ENCODE measurements at regions not wholly inside any gene's neighbourhood (a gene's known extent, or its start where the extent isn't known, plus 50 kb on each side); places are given as distances from the start of the nearest gene placed in this dataset.

DNA sequence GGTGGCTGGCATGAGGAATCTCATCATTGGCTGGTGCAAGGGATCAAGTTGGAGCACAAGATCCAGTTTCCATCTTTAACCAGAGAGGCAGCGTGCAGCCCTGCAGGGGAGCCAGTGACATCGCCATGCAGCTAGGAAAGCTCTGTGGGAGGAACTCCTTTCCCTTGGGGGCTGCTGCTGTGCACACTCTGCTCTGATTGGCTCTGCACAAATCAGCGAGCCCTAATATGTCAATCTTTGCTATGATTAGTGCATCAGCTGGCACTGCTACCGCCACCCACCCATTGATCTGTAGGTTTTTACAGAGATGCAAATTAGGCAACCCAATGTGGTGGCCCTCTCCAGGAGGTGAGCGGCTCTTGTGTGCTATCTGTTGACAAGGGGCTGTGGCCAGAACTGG is 262.6 kb downstream of the PCNX1 start:
- Histone ChIP-seq H3K36me3 (no peaks in the 10 kb centered on the region), H3K4me1 (no peaks in the 10 kb centered on the region), H3K4me3 (no peak overlapping the region), H3K27ac (no peak overlapping the region), H3K9me3 (no peaks in the 10 kb centered on the region), H3K27me3 (no peaks in the 10 kb centered on the region)
- TF ChIP-seq, protein P1, sequence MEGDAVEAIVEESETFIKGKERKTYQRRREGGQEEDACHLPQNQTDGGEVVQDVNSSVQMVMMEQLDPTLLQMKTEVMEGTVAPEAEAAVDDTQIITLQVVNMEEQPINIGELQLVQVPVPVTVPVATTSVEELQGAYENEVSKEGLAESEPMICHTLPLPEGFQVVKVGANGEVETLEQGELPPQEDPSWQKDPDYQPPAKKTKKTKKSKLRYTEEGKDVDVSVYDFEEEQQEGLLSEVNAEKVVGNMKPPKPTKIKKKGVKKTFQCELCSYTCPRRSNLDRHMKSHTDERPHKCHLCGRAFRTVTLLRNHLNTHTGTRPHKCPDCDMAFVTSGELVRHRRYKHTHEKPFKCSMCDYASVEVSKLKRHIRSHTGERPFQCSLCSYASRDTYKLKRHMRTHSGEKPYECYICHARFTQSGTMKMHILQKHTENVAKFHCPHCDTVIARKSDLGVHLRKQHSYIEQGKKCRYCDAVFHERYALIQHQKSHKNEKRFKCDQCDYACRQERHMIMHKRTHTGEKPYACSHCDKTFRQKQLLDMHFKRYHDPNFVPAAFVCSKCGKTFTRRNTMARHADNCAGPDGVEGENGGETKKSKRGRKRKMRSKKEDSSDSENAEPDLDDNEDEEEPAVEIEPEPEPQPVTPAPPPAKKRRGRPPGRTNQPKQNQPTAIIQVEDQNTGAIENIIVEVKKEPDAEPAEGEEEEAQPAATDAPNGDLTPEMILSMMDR (IDR thresholded peaks at IDR 0.05): no peak
- TF ChIP-seq POLR2A (IDR thresholded peaks at IDR 0.05): no peak
- no peak for DNase-seq
- intact Hi-C loops (cut with DNase I; ENCODE audit: low total_unique reads): no loop called here

DNA sequence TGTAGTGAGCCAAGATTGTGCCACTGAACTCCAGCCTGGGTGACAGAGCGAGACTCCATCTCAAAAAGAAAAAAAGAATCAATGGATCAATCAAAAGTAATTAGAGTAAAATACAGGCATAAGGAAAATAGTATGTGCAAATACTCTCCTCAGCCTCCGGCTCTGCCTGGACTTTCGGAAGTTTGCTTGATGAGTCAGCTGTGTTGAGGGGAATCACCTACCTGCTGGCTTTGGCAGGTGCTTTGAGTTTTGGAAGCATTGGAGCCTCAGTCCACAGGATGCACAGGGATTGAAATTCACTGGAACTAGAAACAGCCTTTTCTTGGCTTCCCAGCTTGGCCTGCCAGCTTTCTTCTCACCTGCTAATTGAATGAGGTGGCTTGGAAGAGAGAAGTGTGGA is 268.2 kb downstream of the PCNX1 start:
- Histone ChIP-seq H3K9me3 (no peaks in the 10 kb centered on the region), H3K4me3 (no peak overlapping the region), H3K36me3 (no peaks in the 10 kb centered on the region), H3K27me3 (no peaks in the 10 kb centered on the region), H3K27ac (no peak overlapping the region), H3K4me1 (no peaks in the 10 kb centered on the region)
- no peak for DNase-seq
- no peak for TF ChIP-seq POLR2A (IDR thresholded peaks at IDR 0.05)
- TF ChIP-seq, protein P1 (IDR thresholded peaks at IDR 0.05): no peak
- intact Hi-C loops (cut with DNase I; ENCODE audit: low total_unique reads): no loop called here

DNA sequence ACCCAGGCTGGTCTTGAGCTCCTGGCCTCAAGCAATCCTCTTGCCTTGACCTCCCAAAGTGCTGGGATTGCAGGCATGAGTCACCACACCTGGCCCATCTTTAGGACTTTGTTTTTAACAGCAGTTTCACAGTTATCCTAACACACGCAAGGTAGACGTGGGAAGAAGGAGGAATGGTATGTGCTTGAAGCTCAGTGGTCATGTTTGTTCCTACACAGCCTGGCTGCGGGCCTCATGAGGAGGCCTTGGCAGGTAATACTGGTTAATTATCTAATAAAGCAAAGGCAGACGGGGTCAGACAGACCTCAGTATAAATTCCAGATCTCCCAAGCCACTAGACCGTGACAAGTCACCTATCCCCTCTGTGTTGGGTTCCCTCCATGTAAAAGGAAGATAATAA is 271.8 kb downstream of the PCNX1 start:
- no peaks in the 10 kb centered on the region for H3K27me3 ChIP-seq
- intact Hi-C loops (cut with DNase I; ENCODE audit: low total_unique reads): no loop called here
- DNase-seq: no peak
- H3K27ac ChIP-seq: no peak overlapping the region
- TF ChIP-seq POLR2A (IDR thresholded peaks at IDR 0.05): no peak
- TF ChIP-seq, protein P1 (IDR thresholded peaks at IDR 0.05): no peak
- H3K4me1 ChIP-seq: no peaks in the 10 kb centered on the region
- H3K4me3 ChIP-seq: no peak overlapping the region
- no peaks in the 10 kb centered on the region for H3K36me3 ChIP-seq
- no peaks in the 10 kb centered on the region for H3K9me3 ChIP-seq

DNA sequence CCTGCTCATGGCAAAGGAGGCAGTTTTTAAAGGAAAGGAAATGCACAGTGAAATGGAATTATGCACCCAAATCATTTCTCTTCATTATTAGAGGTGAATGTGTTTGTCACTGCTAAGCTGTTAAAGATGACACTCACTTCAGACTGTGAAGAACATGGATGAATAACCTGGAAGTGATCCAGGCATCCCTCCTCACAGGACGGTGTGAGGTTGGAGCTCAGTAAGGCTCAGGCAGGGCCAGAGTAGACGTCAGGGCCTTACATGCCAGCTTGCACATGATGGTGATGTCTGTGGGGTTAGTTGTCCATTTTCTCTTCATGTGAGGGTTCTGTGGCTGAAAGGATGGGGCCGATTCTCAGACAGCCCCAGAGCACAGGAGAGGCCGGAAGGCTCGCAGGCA is 273.1 kb downstream of the PCNX1 start:
- no peak for DNase-seq
- Histone ChIP-seq H3K9me3 (no peaks in the 10 kb centered on the region), H3K4me1 (no peaks in the 10 kb centered on the region), H3K27me3 (no peaks in the 10 kb centered on the region), H3K4me3 (no peak overlapping the region), H3K27ac (no peak overlapping the region), H3K36me3 (no peaks in the 10 kb centered on the region)
- intact Hi-C loops (cut with DNase I; ENCODE audit: low total_unique reads): no loop called here
- TF ChIP-seq POLR2A (IDR thresholded peaks at IDR 0.05): no peak
- TF ChIP-seq, protein P1 (IDR thresholded peaks at IDR 0.05): no peak

DNA sequence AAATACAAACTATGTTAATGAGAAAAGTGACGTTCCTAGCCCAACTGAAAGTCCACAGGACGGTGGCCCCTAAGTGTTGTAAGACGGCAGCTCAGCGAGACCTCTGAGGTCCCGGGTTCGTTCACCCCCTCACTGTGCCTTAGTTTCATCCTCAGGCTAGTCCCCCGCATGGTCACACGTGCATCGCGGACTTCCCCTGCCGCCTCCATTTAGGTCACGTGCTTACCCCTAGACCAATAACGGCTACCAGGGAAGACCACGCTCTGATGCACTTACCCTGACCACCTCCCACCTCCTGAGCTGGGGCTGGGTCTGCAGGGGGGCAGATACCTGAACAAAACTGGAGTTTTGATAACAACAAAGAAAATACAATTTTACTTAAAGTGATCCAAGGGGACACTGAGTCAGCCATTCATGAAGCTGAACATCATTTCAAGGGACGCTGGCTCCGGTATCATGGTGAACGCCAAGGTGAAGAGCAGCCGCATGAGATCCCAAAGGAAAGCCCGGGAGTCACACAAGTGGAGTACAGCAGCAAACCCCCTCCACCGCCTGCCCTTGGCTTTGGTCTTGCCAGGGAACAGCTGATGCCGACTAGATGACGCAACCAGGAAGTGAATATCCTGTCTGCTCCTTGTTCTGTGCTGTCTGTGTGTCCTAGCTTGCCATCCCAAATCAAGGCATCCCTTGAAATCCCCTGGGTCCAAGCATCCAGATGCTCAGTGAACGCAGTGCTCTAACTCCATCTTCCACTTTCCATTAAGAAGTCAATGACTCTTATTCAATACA is 274.1 kb downstream of the PCNX1 start:
- TF ChIP-seq, protein P1 (IDR thresholded peaks at IDR 0.05): no peak
- no peak for TF ChIP-seq POLR2A (IDR thresholded peaks at IDR 0.05)
- DNase-seq: no peak
- no peak overlapping the region for H3K27ac ChIP-seq
- no peaks in the 10 kb centered on the region for H3K27me3 ChIP-seq
- intact Hi-C loops (cut with DNase I; ENCODE audit: low total_unique reads): no loop called here
- no peak overlapping the region for H3K4me3 ChIP-seq
- H3K36me3 ChIP-seq: no peaks in the 10 kb centered on the region
- H3K4me1 ChIP-seq: no peaks in the 10 kb centered on the region
- no peaks in the 10 kb centered on the region for H3K9me3 ChIP-seq

Measured in uterus (tissue), 3 donors.